ENCODE measurements at regions not wholly inside any gene's neighbourhood (a gene's known extent, or its start where the extent isn't known, plus 50 kb on each side); places are given as distances from the start of the nearest gene placed in this dataset.

DNA sequence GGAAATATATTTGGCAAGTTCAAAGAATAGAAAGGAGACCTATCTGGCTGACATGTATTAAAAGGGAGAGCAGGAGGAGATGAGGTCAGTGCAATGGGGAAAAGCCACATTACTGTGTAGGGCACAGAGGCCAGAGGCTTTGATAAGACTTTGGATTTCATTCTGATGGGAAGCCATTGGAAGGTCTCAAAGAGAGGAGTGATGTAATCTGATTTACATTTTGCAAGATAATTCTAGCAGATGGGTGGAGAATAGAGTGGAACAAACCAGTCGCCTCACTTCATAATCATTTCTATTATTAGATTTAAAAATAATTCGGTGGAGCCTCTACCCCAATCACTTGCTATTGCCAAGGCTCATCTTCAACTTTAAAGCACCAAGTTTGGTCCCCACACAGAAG, 278.4 kb upstream of the ZC3H12C start:
- H2AFZ ChIP-seq (replicated peaks) = no peak overlapping the region
- H3K4me2 ChIP-seq = no peak overlapping the region
- Mint-ChIP-seq H3K27ac (no peak overlapping the region), H3K27me3 (ENCODE audit: insufficient read depth, low read depth) (peaks cover 3% of the 10 kb centered on the region), H3K4me1 (peaks cover 4% of the 10 kb centered on the region), H3K36me3 (no peaks in the 10 kb centered on the region), H3K4me3 (no peak overlapping the region), H3K9me3 (no peaks in the 10 kb centered on the region)
- H3F3A ChIP-seq (ENCODE audit: low read depth) = no peaks in the 10 kb centered on the region
- no peak overlapping the region for H3K9ac ChIP-seq
- no peak overlapping the region for H3K27ac ChIP-seq
- DNase-seq (ENCODE audit: low spot score) = no peak
- H3K4me1 ChIP-seq = no peaks in the 10 kb centered on the region
- TF ChIP-seq EZH2 (IDR thresholded peaks at IDR 0.05) (no peak), CTCF (IDR thresholded peaks at IDR 0.05) (no peak), EZH2phosphoT487 (IDR thresholded peaks at IDR 0.05) (no peak)
- H3K27me3 ChIP-seq = no peaks in the 10 kb centered on the region
- H3K4me3 ChIP-seq = no peak overlapping the region
- H3K79me2 ChIP-seq (ENCODE audit: low read depth) = no peaks in the 10 kb centered on the region
- no peaks in the 10 kb centered on the region for H3K36me3 ChIP-seq
- no peaks in the 10 kb centered on the region for H4K20me1 ChIP-seq (ENCODE audit: low read depth)
- H3K9me3 ChIP-seq (ENCODE audit: low read depth) = no peaks in the 10 kb centered on the region

DNA sequence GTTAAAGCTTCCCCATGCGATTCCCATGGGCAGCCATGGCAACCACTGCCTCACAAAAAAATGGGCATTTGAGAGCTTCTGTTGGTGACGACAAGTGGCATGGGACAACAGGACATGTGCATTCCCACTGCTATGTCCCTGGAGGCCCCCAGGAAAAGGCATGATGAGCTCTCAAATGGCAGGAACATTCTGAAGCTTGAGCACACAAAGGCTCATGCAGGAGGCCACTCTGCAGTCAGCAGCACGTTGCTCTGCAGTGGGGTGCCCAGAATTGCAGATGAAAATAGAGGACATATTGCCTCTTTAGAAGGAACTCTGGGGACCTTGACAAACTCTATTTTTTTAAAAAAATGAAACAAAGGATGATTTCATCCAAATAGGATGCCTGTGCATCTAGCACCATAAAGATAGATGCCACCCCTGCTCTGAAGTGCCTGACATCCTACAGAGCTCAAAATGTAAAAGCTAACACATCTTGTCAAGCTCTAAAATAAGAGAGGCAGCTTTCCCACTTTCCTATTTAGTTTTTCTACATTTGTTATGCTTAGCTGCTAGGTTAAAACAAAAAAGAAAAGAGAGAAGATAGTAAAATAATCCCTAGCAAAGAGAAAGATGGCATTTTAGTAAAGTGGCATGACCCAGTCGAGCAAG, 277.6 kb upstream of the ZC3H12C start:
- H3K27ac ChIP-seq = no peak overlapping the region
- no peak overlapping the region for H3K4me3 Mint-ChIP-seq
- no peaks in the 10 kb centered on the region for H3K9me3 ChIP-seq (ENCODE audit: low read depth)
- no peaks in the 10 kb centered on the region for H3K36me3 Mint-ChIP-seq
- no peaks in the 10 kb centered on the region for H3K79me2 ChIP-seq (ENCODE audit: low read depth)
- no peaks in the 10 kb centered on the region for H3K27me3 ChIP-seq
- no peak overlapping the region for H3K9ac ChIP-seq
- H3K4me2 ChIP-seq = no peak overlapping the region
- H3K36me3 ChIP-seq = no peaks in the 10 kb centered on the region
- H3K4me3 ChIP-seq = no peak overlapping the region
- peaks cover 4% of the 10 kb centered on the region for H3K4me1 Mint-ChIP-seq
- no peak for DNase-seq (ENCODE audit: low spot score)
- TF ChIP-seq CTCF (IDR thresholded peaks at IDR 0.05) = no peak
- TF ChIP-seq EZH2phosphoT487 (IDR thresholded peaks at IDR 0.05) = no peak
- no peak for TF ChIP-seq EZH2 (IDR thresholded peaks at IDR 0.05)
- no peaks in the 10 kb centered on the region for H4K20me1 ChIP-seq (ENCODE audit: low read depth)
- no peaks in the 10 kb centered on the region for H3F3A ChIP-seq (ENCODE audit: low read depth)
- no peaks in the 10 kb centered on the region for H3K4me1 ChIP-seq
- no peak overlapping the region for H2AFZ ChIP-seq (replicated peaks)
- no peak overlapping the region for H3K27ac Mint-ChIP-seq
- H3K27me3 Mint-ChIP-seq (ENCODE audit: insufficient read depth, low read depth) = peaks cover 3% of the 10 kb centered on the region
- no peaks in the 10 kb centered on the region for H3K9me3 Mint-ChIP-seq

- Histone ChIP-seq H3K9me3 (ENCODE audit: low read depth) (no peaks in the 10 kb centered on the region), H3K79me2 (ENCODE audit: low read depth) (no peaks in the 10 kb centered on the region), H3K4me3 (no peak overlapping the region), H3F3A (ENCODE audit: low read depth) (no peaks in the 10 kb centered on the region), H3K36me3 (no peaks in the 10 kb centered on the region), H3K9ac (no peak overlapping the region), H3K27ac (no peak overlapping the region), H3K4me2 (no peak overlapping the region), H2AFZ (replicated peaks) (no peak overlapping the region), H3K4me1 (no peaks in the 10 kb centered on the region), H4K20me1 (ENCODE audit: low read depth) (no peaks in the 10 kb centered on the region), H3K27me3 (no peaks in the 10 kb centered on the region)
- Mint-ChIP-seq H3K9me3 (no peaks in the 10 kb centered on the region), H3K4me3 (no peak overlapping the region), H3K4me1 (peaks cover 4% of the 10 kb centered on the region), H3K27me3 (ENCODE audit: insufficient read depth, low read depth) (no peaks in the 10 kb centered on the region), H3K36me3 (no peaks in the 10 kb centered on the region), H3K27ac (no peak overlapping the region)
- DNase-seq (ENCODE audit: low spot score) = no peak
- TF ChIP-seq EZH2phosphoT487 (IDR thresholded peaks at IDR 0.05) (no peak), EZH2 (IDR thresholded peaks at IDR 0.05) (no peak), CTCF (IDR thresholded peaks at IDR 0.05) (no peak)
Observed at GRCh38 chr11:109818290-109818689, 274.9 kb upstream of the ZC3H12C start.
